ENCODE measurements at regions not wholly inside any gene's neighbourhood (a gene's known extent, or its start where the extent isn't known, plus 50 kb on each side); places are given as distances from the start of the nearest gene placed in this dataset.
"Not testable (repeated sequence)": the region's sequence is repeated elsewhere in the genome, so short reads cannot be mapped to it uniquely, and the experiment has no call there.

DNA sequence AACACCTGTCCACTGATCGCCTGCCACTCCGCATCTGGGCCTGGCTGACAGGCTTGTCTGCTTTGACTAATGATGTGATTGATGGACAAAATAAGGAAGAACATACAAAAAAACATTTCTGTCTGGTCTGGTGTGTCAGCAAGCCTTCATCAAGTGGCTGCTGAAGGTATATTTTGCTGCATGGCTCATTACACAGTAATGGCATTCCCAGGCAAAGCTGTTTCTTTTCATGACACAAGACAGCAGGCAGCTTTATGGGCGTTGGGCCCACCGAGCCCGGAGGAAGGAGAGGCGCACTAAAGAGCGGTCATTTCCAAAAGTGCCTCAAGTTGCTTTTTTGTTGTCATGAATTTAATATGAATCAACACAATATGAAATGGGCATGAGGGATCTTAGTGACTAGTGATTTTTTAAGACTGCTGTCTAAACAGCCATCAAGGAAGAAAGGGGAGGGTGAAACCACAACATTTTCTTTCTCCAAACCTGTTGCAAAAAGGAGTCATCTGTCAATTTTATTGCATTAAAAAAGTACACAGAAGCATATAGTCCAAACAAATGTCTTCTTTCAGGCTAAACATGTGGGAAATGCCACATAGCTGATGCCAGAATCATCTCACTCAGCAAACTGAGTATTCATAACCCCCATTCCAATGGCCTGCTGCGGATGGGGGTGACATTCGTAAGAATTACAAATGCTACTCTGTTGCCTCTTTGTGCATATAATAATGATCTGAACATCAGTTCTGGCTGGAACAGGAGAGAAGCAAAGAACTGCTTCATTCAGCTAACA, 476.6 kb downstream of the ZNF536 start:
- no peak for DNase-seq (ENCODE audit: extremely low read depth, low read depth, low spot score)

- no peak for DNase-seq (ENCODE audit: extremely low read depth, low read depth, low spot score)
Observed at GRCh38 chr19:30846102-30846501, 473.9 kb downstream of the ZNF536 start.

DNA sequence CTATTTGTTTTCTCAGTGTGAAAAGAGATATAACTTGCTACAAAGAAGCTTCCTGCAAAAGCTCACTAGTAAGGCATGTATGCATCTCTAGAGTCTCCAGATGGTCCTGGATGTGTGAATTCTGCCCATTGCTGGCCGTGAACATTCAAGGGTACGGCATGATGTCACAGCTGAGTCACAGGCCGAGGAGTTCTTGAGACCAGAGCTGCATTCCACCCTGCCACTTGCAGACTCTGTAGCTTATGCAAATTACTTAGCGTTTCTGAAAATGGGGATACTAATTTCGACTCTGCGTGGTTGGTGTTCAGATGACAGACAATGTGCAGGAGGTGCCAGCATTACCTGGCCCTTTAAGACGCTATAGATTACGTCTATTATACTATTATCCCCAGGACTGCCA, 470.7 kb downstream of the ZNF536 start:
- DNase-seq (ENCODE audit: extremely low read depth, low read depth, low spot score): no peak

GRCh38 chr19:30841934-30842333, 469.8 kb downstream of the ZNF536 start:
- no peak for DNase-seq (ENCODE audit: extremely low read depth, low read depth, low spot score)

GRCh38 chr19:30830875-30831274, 458.7 kb downstream of the ZNF536 start:
- no peak for DNase-seq (ENCODE audit: extremely low read depth, low read depth, low spot score)

- not testable (repeated sequence) for DNase-seq (ENCODE audit: extremely low read depth, low read depth, low spot score)
Observed at GRCh38 chr19:30825505-30825904, 453.3 kb downstream of the ZNF536 start.

DNA sequence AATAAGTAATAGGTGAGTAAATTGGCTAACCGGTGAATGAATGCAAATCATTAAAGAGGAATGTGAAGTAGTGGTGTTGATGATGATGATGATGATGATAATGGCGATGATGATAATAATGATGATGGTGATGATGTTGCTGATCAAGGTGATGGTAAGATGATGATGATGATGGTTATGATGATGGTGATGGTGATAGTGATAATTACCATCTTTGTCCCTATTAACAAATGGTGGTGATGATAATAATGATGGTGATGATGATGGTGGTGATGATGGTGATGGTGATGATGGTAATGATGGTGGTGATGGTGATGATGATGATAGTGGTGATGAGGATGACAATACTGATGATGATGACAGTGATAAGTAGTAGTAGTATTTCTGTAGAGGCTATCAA, 452.6 kb downstream of the ZNF536 start:
- no peak for DNase-seq (ENCODE audit: extremely low read depth, low read depth, low spot score)

- DNase-seq (ENCODE audit: extremely low read depth, low read depth, low spot score): no peak
Observed at GRCh38 chr19:30817965-30818567, 445.9 kb downstream of the ZNF536 start.

DNA sequence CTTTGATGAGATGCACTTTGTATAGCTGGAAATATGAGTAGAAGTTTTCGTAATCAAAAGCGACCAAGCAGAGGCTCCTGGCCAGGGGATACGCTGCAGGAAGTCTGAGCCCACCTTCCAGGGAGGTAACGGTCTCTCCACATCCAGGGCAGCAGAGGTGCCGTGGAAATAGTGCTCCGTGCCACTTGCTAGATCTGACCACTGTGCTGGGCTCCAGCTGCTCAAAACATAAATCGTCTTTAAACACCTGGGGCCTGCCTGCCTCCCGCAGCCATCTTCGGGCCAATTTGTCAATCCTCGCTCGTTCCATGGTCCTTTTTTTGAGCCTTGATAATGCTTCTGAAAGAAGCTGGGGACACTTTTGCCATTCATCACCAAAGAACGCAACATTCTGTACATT, 445.0 kb downstream of the ZNF536 start:
- no peak for DNase-seq (ENCODE audit: extremely low read depth, low read depth, low spot score)

DNA sequence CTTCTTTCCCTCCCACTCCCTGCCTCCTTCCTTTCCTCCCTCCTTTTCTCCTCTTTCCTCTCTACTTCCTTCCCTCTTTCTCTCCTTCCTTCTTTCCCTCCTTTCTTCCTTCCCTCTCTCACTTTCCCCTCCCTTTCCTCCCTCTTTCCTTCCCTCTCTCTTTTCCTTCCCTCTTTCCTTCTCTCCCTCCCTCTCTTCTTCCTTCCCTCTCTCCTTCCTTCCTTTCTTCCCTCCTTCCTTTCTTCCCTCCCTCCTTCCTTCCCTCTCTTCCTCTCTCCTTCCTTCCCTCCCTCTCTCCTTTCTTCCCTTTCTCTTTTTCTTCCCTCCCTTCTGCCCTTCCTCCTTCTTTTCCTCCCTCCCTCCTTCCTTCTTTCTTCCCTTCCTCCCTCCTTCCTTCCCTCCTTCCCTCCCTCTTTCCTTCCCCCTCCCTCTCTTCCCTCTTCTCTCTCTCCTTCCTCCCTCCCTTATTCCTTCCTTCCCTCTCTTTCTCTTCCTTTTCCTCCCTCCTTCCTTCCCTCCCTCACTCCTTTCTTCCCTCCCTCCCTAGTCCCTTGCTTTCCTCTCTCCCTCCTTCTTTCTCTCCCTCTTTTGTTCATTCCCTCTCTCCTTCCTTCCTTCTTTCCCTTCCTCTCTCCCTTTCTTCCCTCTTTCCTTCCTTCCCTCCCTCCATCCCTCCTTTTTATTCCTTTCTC, 443.9 kb downstream of the ZNF536 start:
- DNase-seq (ENCODE audit: extremely low read depth, low read depth, low spot score): no peak

GRCh38 chr19:30812099-30812678, 440.0 kb downstream of the ZNF536 start:
- no peak for DNase-seq (ENCODE audit: extremely low read depth, low read depth, low spot score)

DNA sequence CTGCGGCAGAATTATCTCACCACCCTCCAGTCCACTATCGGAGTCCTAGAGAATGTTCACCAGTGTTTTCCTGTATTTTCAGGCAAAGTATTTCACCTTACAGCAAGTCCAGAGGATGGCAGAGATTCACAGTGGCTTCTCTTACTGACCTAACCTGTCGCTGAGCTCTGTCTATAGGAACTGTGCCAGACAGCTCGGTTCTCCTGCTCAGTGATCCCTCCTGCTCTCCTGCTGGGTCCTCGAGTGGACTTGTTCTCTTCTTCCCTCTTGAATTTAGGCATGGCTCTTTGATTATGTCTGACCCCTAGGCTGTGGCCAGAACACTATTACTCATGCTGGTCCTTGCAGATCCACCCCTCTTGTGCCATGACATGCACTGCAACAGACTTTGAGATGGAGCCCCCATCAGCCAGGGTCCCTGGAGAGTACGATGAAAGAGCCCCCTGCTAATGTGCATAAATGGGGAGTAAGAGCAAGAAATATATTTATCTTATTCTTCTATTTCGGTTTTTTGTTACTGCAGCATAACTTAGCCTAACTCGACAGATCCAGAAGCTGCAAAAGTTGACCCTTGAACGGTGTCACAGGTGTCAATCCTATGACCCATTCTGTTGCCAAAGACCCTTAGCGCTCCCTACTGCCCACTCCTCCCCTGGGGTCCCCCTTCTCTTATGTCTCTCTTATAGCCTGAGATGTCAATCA, 439.4 kb downstream of the ZNF536 start:
- no peak for DNase-seq (ENCODE audit: extremely low read depth, low read depth, low spot score)

- DNase-seq (ENCODE audit: extremely low read depth, low read depth, low spot score): no peak
Observed at GRCh38 chr19:30810726-30811125, 438.5 kb downstream of the ZNF536 start.

GRCh38 chr19:30807278-30807677, 435.1 kb downstream of the ZNF536 start:
- no peak for DNase-seq (ENCODE audit: extremely low read depth, low read depth, low spot score)

DNA sequence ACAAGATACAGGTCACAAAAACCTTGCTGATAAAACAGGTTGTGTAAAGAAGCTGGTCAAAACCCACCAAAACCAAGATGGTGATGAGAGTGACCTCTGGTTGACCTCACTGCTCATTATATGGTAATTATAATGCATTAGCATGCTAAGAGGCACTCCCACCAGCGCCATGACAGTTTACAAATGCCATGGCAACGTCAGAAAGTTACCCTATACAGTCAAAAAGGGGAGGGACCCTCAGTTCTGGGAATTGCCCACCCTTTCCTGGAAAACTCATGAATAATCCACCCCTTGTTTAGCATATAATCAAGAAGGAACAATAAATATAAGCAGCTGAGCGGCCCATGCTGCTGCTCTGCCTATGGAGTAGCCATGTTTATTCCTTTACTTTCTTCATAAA, 434.1 kb downstream of the ZNF536 start:
- no peak for DNase-seq (ENCODE audit: extremely low read depth, low read depth, low spot score)

DNA sequence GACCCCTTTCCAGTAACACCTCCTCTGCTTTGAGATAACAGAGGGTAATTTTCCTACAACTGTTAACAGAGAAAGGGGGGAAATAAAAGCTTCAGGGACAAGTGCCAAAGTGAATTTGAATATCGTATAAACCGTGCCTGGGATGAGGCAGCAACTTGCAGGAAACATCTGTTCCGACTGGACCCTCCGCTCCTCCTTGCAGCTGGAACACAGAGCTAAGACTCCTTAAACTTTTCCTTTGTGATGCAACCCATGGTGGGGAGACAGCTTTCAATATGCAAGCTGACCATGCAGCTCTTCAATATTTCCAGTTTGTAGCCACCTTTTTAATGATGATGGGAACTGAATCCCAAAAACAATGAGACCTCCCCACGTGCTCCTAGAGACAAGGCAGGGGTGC, 432.6 kb downstream of the ZNF536 start:
- DNase-seq (ENCODE audit: extremely low read depth, low read depth, low spot score): no peak

GRCh38 chr19:30804333-30804732, 432.1 kb downstream of the ZNF536 start:
- DNase-seq (ENCODE audit: extremely low read depth, low read depth, low spot score): not testable (repeated sequence)

GRCh38 chr19:30802424-30803013, 430.3 kb downstream of the ZNF536 start:
- no peak for DNase-seq (ENCODE audit: extremely low read depth, low read depth, low spot score)

GRCh38 chr19:30799865-30800755, 427.9 kb downstream of the ZNF536 start:
- DNase-seq (ENCODE audit: extremely low read depth, low read depth, low spot score): no peak

GRCh38 chr19:30795727-30796126, 423.5 kb downstream of the ZNF536 start:
- DNase-seq (ENCODE audit: extremely low read depth, low read depth, low spot score): no peak
